Fibroblast of skin of left biceps (primary cell): ENCODE measurements at regions not wholly inside any gene's neighbourhood (a gene's known extent, or its start where the extent isn't known, plus 50 kb on each side); places are given as distances from the start of the nearest gene placed in this dataset.

Experiments used
- DNase-seq, 2 experiments: peaks; one replicate each; pipeline ENCODE4 v3.0.0-alpha.2; 2013; ENCODE audit warnings: low read depth in 2 of 2

DNA sequence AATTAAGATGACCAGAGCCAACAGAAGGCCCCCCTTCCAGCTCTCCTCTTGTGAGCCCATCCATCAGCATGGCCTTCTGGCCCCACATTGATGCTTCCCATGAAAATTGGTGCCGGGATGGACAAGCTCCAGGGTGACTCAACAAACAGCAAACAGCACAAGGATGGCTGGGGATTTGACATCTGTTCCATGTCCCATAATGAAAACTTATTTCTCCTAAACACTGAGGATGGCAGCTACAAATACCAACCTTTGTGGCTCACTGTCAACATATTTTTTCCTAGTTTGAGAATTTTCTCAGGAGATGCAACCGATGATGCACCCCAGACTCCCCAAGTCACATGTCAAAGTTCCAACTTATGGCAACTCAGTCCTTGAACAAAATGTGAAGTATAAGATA is 169.6 kb upstream of the SIX2 start:
- no peak for DNase-seq

DNA sequence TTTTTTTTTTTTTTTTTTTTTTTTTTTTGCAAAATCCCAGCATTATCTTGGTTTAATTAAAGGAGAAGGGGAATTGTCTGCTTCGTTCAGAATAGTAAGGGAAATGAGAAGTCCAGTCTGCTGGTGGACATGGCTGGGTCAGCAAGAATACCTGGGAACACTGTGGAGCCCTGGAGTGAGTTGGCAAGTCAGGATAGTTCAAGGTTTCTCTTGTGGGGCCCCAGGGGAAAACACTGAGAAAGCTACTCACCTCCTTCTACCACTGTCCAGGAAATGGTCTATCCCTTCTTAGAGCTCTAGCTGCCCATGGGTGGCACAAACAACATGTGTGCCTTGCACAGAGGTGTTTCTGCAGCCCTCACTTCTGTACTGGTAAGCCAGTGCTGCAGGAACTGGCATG is 169.1 kb upstream of the SIX2 start:
- no peak for DNase-seq

DNA sequence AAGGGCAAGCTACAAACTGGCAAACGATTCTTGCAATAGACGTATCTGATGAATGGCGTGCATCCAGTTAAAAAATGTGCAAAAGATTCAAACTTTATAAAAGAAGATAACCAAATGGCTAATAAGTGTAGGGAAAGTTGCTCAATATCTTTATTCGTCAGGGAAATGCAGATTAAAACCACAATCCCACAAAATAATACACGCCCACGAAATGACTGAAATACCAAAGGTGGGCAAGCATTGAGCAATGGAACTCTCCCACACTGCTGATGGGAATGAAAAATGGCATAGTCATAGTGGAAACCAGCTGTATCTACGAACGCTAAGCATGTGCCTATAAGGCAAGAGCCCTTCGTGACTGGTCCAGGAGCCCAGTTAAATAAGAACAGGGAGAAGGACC is 168.6 kb upstream of the SIX2 start:
- peak; percentile 91 to 92 for DNase-seq

DNA sequence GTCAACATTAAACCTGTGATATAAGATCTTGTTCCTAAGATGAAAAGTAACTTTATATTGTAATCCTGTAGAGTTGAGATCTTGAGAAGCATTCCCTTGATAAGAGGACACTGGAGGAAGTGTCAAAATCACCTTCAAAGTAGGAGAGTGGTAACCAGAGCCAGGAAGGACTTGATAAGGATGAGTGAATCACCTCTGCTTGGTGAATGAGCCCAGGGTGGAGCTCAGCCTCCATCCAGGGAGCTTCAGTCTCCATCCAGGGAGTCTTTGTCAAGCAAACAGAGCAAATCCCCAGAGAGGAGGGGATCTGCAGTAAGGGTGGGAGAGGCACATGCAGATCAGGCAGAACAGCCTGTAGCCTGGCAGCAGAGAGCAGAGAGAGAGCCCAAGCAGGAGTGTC is 167.1 kb upstream of the SIX2 start:
- DNase-seq: no peak

DNA sequence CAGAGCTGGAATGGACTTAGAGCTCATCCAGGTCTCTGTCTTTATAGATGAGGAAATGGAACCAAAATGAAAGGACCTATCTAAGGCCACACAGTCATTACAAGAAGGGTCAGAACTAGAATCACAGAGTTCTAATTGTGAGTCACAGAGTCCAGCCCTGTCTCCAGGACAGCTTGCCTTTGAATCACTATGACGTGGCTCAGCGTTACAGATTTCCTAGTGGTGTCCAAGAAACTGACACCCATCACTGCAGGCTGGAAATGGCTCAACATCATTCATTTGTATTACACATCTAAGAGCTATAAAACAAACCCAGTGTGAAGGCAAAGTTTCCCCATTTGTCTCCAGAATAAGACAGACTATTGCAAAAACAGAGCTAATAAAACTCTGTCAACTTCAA is 164.3 kb upstream of the SIX2 start:
- DNase-seq: no peak

DNA sequence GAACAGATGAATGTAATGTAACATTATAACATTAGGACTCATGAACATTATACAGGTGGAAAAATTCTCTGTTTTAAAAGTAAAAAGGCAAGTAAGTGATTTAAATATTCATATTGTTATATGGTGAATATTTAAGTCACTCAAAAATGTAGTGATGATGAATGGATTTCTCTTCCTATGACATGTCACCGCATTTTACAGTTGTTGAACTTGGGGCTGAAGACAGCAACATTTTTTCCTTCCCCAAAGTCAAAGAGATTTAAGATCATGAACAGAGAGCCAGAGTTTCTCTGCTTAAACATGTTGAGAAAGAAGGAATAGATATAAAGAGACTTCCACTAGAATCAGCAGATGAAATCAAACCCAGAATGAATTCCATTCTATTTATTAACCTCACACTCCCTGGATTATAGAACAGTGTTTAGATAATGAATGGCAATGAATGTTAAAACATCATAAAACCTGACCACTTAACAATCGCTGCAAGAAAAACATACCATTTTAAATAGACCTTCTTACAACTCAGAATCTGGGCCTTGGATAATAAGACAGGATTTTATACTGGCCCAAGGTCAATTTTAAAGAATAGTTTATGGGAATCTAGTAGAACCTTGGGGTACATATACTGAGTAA is 163.6 kb upstream of the SIX2 start:
- DNase-seq: no peak

DNA sequence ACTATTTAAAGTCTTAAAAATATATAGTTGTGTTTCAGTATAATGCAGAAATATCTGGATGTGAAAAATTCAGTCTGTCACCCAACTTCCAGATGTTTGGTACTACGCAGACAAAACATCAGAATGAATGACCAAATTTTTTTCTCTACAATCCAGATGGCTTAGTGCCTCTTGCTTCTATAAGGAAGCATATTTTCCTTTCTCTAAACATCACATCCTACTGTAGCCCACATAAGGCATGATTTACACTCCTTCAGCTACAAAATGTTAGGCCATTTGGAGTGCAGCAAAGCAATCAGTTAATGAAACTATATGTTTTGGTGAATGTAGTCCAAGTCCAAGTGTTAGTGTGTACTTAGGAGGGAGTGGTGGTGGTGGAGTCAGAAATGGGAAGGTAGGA is 162.9 kb upstream of the SIX2 start:
- no peak for DNase-seq

DNA sequence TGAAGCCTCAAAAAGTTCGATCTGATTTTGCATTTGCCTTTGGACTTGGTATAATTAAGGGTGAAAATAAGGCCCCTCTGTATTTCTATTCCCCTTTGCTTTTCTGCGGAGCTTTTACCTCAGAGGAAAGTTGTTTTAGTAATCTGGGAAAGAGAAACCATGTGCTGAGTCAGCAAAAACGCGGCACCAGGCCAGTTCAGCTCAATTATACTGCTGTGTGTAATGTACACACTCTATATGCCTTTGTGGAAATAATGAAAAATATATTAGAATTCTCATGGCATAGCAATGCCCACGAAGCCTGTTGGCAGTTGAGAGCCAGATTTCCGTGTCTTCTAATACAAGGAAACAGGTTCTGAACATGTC is 161.9 kb upstream of the SIX2 start:
- DNase-seq: no peak

DNA sequence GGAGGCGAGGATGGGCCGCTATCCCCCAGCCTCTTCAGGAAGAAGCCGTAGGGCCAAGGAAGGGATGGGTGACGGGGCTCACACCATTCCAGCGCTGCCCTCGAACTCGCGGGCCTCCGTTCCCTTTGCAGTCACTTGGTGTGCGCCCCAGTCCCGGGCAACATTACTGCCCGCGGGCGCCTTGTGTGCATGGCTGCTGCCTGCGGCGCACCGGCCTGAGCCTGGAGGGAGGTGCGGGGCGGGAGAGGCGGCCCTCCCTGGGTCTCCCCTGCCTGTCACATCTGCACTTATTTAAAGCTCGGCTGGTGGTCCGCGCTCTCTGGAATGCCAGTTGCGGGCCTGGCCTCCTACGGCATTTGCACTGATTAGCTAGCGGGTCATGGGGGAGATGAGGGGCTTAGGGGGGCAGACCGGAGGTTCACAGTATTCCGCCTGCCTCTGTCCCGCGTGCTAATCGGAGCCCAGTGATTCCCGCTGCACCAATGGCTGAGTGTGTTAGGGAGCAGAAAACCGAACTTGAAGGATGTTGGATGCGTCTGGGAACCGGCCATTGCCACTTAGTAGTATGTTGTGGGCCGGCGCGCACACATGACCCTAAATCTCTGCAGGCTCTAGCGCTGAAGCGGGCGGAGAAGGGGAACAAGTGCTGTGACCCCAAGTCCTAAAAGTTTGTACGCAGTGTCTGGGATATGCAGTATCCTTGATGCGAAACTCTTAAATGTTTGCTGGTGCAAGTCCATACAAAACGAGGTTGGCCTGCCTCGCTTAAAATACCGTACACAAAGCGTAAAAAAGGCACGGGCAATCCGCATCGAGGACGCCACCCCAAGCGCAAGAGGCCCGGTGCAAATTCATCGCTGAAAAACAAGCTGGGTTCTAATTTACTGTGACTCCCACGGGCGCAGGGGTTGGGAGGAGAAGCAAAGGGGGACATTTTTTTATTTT is 161.2 kb upstream of the SIX2 start:
- DNase-seq: no peak

DNA sequence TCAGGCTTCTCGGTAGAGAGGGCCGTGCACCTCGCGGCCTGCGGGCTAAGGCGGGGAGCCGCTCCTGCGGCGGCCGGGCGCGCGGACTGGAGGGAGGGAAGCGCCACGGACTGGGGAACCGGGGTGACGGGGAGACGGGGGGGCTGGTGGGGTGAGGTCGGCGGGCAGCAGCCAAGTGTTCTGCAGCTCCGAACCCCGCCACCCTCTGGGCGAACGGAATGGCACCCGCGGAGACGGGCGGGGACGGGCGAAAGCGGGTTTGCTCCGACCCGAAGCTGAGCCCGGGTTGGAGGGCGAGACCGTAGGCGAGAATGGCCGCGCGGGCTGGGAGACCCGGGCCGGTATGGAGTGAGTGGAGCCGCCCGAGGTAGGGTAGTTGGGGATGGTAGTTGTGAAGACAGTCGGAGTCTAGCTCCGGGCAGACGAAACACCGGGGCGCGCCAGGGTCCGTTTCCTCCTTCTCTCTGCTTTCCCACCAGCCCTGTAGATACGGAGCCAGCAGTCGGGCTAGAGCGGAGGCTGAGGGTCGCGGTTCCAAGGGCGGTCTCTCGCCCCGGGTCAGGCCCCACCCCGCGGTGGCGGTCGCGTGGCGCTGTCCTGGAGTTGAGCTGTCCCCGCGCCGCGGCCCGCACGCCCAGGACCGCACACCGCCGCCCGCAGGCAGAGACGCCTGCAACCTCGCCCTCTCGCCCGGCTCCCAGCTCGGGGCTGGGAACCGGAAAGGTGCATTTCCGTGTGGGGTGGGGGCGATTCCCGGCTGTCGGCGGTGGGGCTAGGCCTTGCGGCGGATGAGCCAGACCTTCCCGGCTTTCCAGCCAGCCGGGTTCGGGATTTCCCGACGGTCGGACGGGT is 160.3 kb upstream of the SIX2 start:
- DNase-seq: no peak

DNA sequence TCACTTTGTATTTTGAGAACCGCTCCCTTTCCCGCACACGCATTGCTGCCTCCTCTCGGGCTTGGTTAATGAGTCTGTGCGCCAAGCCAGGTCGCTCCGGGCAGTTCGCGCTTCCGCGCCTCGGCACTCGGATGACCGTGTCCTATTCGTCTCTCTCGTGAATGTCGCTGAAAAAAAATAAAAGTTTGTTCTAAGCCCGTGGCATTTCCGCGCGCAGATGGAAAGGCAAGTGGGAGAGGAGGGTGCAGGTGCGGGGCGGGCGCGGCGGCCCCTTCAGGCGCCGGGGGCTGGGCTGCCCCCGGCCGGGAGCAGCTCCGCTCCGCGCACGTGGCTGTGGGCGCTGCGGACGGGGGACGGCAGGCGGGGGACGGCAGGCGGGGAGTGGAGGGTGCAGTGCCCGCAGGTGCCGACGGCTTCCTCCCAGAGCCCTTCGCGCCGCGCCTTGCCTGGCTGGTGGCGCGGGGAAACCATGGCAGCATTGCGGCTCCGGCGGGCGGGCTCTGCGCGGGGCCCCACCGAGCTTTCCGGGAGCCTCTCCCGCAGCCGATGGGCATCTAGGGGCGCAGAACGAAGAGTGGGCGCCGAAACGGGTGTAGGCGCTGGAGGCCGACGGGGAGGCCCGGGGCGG is 159.6 kb upstream of the SIX2 start:
- no peak for DNase-seq

DNA sequence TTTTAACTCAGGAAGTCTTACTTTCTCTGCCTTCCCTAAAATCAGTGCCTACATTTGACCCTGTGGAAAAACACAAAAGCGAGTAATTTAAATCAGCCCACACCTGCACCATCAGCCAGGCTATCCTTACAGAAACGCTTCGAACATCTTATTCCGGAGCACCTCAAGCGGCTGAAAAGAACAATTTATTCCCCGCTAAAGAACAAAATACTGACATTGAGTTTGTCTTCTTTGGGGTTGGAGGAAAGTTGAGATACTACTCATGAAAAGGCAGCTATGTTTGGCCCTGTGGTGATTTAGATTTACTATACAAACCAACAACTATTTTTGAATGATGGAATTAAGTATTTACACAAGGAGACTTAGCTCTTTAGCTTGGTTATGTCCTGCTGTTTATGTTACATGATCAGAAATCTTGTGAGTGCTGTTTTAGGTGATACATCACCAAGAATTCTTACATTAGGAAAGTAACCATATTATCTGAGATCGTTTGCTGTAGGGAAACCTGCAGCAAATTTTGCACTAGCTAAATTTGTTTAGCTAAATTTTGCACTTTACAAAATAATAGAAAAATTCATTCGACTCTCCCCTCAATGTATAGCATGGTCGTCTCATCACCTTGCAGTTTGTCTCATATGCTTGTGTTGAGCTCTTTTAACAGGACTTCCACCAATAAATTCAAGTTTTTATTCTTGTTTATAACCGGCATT is 158.8 kb upstream of the SIX2 start:
- no peak for DNase-seq

DNA sequence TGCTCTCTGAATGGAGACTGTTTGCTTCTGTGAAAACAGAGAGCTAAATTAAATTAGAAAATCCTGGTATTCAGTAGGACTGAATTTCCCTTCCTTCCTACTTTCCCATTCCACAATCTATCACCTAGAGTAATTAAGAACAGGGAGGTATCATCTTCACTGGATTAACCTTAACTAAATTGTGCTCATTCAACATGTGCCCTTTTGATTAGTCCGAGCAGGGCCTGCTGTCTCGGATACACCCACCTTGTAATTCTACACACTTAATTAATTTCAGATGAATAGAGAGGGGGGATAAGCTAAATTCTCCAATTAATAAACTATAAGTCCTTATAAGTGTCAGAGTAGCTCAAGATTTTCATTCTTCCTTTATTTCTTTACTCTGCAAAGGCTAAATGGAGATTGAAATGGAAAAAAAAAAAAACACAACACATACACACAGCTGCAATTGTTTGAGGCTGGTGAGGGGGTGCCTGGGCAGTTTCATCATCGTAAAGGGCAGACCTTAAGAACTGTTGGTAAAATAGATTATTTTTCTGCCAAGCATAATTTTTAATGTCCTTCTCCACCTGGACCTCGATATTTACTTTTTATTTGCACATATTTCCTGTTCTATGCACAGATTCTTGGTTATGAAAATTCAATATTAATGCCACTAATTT is 157.1 kb upstream of the SIX2 start:
- no peak for DNase-seq

DNA sequence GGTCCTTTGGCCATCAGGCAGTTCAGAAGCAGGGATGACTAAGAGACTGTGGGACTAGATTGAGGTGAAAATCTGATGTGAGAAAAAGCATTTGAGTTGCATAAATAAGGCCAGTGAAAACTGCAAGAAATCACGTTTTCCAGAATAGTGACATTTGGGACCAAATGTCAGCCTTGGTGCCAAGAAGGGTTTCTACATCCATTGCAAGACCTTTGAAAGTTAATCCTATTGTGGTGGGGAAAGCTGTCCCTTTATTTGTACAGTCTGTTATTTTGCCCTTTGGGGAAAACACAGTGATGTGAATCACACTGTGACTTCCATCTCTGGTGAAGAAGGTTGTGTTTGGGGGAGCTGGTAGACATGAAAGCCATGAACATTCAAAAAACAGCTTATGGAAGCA is 153.5 kb upstream of the SIX2 start:
- DNase-seq: no peak

DNA sequence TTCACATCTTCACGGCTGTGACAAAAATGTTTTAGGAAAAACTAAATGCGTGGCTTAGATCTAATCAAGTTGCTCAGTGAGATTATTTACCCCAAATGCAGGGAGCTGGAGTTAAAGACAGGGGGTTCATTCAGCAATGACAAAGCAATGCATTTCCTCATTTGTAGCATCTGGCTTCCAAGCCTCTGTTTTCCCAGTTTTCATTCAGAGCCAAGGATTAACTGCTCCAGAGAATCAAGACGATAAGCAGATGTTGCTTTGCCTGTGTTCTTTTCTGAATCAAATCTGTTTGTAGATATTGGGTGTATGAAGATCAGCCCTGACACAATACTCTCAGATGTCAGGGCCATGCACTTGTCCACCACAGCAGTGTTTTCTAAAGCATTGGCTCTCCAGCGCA is 147.4 kb upstream of the SIX2 start:
- no peak for DNase-seq

DNA sequence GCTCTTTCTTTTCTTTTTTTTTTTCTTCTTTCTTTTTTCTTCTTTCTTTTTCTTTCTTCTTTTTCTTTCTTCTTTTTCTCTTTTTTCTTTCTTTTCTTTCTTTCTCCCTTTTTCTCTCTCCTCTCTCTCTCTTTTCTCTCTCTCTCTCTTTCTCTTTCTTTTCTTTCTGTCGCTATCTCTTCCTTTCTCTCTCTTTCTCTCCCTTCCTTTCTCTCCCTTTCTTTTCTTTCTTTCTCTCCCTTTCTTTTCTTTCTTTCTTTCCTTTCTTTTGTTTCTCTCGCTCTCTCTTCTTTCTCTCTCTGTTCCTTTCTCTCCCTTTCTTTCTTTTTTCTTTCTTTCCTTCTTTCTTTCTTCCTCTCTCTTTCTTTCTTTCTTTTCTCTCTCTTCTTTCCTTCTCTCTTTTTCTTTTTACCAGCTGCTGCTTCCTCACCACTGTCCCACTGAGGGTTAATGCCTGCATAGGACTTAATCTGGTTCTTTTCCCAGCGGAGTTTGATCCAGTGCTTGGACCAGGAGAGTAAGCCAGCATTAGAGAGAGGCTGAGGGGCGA is 145.4 kb upstream of the SIX2 start:
- DNase-seq: no peak

DNA sequence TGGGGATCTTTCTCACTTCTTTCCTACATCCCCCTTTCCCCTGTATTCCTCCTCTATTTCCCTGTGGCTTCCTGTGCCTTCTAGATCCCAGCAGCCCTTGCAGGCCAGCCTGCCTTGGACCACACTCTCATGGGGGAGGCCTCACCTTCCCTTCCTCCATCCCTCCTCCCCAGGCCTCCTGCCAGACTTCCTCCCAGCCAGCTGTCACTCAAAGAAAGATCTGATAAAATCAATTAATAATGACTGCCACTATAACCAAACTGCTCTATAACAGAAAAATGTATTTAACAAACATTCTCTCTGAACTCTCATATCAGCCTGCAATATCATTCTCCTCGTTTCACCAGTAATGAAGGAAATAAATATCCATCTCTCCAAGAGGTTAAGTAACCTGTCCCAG is 144.9 kb upstream of the SIX2 start:
- no peak for DNase-seq

DNA sequence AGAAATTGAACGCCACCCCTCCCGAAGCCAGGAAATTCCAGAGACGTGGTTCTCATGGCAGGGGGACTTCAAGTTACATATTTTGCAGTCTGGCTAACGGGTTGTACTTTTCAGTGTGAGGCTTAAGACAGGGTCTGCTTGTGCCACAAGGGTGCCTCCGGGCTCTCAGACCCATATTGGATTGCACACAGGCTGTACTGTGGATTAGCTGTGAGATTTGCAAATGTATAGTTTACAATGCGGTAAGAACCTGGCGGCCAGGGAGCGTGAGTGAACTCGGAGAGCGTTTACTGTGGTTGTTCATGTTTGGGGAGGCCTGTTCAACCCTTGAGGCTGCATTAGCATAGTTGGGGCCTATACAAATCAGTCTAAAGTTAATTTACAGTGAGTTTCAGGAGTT is 143.9 kb upstream of the SIX2 start:
- DNase-seq: no peak

DNA sequence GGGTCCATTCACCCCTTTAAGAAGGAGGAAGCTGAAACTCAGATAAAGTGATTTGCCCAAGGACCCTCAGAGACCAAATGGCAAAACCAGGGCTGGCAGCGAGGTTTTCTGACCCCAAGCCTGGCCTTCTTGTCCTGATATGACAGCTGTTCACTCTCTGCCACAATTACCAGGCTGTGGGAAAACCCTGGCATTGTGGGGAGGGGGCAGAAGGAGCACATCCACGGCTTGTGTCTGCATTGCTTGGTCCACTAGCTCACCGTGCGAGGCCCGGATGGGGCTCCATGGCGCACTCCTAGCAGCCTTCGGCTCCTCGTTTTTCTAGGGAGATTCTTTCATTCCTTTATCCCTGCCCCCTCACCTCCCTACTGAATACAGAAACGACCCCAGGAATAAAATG is 143.4 kb upstream of the SIX2 start:
- DNase-seq: no peak

DNA sequence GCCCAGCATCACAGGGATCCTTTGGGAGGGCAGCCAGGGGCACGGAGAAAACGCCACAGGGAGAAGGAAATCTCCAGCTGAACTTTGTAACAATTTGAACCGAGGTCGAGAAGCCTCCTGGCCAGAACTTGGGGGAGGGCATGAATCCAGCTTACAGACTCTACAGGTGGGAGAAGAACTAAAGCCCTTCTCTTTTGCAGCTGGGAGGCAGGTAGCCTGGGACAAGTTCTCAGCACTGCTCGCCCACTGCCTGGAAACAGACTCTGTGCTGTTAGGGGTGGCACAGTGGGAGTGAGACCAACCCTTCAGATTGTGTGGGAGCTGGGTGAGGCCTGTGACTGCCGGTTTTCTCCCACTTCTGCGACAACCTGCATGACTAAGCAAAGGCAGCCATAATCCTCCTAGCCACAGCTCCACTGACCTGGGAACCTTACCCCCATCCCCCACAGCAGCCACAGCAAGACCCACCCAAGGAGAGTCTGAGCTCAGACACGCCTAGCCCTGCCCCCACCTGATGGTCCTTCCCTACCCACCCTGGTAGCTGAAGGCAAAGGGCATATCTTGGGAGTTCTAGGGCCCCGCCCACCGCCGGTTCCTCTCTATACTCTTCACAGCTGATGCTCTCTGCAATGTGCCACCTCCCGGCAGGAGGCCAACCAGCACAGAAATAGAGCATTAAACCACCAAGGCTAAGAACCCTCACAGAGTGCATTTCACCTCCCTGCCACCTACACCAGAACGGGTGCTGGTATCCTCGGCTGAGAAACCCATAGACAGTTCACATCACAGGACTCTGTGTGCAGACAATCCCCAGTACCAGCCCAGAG is 136.0 kb upstream of the SIX2 start:
- DNase-seq: no peak
